GM19035 (cell line): ENCODE measurements at regions not wholly inside any gene's neighbourhood (a gene's known extent, or its start where the extent isn't known, plus 50 kb on each side); places are given as distances from the start of the nearest gene placed in this dataset.
"Not testable (repeated sequence)": the region's sequence is repeated elsewhere in the genome, so short reads cannot be mapped to it uniquely, and the experiment has no call there.

ENCODE experiments used
- ATAC-seq: cut with Tn5 transposase; IDR thresholded peaks from one replicate; pipeline ENCODE4 v1.9.1; 2021; ENCODE audit not compliant: unreplicated experiment

DNA sequence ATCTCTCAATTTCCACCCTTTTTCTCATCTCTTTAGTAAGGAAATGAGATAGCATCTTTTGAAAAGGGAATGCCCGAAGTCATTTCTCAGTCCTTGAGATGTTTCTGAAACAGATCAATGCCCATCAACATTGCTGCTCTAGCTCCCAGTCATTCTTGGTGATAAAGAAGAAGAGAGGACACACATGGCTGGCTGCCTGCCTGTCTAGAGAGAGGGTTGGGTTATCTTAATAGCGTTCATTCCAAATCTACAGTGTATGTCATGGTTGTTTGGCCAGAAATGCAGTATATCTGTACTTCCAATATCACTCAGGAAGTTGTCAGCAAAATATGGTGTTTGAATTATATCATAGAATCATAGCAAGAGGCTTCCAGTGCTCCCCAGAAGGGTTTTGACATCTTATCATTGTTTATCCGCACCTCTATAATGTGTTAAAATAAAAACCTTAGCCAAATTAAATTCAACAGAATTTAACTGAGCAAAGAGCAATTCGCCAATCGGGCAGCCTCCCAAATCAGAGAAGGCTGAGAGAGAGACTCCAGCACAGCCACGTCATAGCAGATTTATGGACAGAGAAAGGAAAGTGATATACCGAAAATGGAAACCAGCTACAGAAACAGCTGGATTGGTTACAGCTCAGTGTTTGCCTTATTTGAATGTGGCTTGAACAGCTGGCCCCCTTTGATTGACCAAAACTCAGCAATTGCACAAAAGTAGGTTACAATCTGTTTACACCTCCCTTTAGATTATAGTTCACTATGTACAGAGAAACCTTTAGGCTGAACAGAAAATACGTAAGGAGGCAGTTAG is 321.0 kb upstream of the FRG1 start:
- ATAC-seq = not testable (repeated sequence)

- not testable (repeated sequence) for ATAC-seq
Measured at GRCh38 chr4:189622574-189622973, 318.1 kb upstream of the FRG1 start.

DNA sequence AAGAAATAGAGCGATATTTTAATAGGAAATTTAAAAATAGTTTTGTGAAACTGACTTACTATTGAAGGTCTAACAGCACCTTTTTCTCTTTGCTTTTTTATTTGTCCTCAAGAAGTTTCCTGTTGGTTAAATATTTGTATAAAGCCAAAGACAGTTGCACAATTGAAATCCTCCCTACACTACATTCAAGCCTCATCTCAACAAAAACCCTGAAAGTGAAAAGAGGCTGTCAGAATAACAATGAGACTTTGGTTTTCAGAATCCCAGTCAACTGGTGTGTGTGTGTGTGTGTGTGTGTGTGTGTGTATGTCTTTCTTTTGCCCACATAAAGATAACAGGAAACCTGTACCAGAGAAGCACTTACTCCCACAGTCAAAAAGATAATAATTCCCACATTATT is 313.6 kb upstream of the FRG1 start:
- not testable (repeated sequence) for ATAC-seq

DNA sequence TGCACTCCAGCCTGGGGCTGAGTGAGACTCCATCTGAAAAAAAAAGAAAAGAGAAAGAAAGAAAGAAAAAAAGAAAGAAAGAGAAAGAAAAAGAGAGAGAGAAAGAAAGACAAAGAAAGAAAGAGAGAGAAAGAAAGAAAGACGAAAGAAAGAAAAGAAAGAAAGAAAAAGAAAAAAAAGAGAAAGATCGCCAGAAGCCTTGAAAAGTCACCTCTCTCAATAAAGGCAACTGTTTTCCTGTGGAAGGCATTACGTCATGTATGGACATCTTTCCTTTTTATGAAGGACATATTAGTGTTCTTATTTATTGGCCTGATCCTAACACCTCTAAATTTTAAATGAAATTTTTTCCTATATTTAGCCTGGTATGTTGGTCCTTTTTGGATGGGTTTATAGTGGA is 310.9 kb upstream of the FRG1 start:
- not testable (repeated sequence) for ATAC-seq

DNA sequence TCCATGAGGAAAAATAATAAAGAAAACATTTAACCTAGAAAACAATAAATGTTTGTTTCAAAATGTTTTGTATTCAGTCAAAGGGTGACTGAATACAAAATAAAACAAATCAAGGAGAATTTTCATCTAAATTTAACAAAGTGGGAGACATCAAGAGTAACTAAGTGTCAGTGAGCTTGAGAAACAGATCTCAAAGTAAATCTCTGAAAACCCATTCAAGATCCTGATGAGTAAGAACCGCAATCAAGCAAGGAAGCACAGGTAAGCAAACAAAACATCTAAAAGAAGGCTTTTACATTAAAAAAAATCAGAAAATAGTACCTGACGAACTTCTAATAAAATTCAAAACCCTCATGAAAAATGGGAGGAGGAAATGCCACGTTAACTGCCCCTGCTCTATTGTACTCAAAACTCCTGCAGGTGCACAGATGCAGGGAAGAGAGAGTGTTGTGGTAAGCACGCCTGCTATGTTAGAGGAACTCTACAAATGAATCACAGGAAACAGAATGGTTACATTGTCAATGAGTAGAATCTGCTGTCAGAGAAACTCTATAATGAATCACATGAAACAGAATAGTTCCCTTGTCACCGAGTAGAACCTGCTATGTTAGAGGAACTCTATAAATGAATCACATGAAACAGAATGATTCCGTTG is 309.6 kb upstream of the FRG1 start:
- not testable (repeated sequence) for ATAC-seq

- not testable (repeated sequence) for ATAC-seq
Measured at GRCh38 chr4:189631568-189631916, 309.1 kb upstream of the FRG1 start.

DNA sequence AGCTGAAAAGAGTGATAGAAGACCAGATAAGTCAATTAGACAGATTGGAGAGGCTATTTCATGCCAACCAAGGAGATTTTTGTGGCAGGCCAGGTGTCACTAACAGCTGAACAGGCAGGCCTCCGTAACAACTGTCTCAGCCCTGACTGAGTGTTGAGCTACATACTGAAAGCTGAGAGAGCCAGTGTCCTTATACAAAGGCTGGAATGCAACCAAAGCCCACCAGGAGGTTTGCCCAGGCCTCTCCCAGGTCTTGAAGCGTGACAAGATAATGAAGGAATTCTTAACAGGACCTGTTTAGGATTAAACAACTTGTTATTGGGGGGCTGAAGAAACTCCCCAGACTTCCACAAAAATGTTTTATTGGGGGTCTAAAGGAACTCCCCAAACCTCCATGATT is 290.2 kb upstream of the FRG1 start:
- not testable (repeated sequence) for ATAC-seq

DNA sequence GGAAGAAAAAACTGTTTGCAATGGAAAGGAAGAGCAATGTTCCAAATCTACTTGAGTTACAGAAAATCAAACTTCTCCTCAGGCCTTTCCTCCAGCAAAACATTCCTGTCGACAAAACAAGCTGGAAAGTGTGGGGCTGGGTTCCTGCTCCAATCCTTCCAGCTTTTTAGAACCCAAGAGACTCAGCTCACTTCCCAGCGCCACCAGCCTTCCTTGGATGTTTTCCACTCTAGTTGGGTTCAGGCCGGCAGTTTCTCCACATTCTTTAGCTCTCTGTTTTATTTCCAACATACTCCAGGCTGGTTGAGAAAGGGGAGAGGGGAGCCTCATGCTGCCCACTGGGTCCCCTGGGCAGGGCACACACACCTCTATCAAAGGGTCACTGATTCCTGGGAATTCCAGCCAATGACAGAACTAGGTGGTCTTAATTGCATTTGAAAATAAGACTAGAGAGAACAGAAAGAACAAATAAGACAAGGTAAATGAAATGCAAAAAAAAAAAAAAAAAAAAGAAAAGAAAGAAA is 287.5 kb upstream of the FRG1 start:
- not testable (repeated sequence) for ATAC-seq

- ATAC-seq = not testable (repeated sequence)
Measured at GRCh38 chr4:189653983-189654382, 286.7 kb upstream of the FRG1 start.

DNA sequence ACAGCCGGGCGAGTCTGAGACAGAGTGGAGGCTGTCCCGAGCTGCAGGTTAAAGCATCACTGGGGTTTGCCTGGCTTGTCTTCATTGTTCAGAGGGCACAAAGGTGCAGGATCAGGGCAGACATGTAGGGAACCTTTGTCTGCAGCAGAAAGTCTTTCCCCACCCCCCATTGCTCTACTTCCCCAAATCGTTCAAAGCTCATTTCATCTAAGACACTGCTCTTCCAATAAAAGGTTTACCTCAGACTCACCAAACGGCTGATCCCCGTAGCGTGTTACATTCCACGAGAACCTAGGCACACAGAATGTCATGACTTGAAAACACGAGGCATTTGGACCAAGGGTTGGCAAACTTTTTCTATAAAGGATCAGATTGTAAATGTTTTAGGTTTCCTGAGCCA is 286.3 kb upstream of the FRG1 start:
- not testable (repeated sequence) for ATAC-seq

GRCh38 chr4:189655817-189656216 is 284.9 kb upstream of the FRG1 start:
- not testable (repeated sequence) for ATAC-seq

DNA sequence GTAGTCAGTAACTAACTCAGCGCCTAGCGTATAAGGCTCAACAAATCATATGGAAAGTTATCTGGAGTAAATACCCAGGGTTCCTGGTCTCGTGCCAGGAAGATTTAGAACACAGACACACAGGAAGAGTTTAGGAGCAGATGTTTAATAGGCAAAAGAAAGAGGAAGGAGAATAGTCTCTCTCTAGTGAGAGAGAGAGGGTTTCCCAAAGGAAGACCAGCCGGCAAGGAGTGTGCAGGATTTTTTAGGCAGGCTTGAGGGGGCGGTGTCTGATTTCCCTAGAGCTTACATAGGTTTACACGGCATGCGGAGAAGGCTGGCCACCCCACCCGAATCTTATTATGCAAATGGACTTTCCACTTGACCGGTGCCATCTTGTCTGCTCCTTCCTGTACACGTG is 284.0 kb upstream of the FRG1 start:
- no peak for ATAC-seq

DNA sequence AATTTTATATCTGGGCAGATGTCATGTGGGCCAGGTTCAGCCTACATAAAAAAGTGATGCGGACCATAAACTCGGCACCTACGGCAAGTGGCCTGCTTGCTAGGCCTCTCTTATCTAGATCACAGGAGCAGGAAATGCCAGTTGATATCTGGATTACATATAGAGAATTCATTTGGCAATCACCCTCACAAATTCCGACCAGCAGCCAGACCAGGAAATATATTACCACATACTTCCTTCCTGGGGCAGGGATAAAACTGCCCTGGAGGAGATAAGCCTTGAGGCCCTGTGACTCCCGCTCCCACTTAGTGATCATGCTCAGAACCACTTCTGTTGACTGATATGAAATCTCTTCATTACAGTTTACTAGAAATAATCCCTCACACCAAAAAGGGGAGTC is 282.4 kb upstream of the FRG1 start:
- not testable (repeated sequence) for ATAC-seq

GRCh38 chr4:189658831-189659230 is 281.8 kb upstream of the FRG1 start:
- not testable (repeated sequence) for ATAC-seq

DNA sequence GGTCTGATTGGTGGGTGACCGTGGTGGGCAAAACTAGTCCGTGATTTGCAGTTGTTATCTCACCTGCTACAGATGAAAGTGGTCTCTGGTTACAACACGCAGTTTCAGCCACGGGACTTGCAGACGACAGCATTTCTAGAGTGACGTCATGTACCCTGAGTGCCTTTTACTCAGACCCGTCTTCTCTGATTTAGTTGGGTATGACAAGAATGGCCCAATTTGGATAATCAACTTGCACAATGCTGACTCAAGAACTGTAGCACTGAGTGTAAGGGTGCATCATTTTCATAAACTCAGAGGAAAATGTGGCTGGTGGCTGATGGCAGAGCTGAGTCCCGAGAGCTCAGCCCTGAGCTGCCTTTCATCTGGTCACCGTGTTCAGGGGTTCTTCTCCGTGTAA is 281.4 kb upstream of the FRG1 start:
- no peak for ATAC-seq

DNA sequence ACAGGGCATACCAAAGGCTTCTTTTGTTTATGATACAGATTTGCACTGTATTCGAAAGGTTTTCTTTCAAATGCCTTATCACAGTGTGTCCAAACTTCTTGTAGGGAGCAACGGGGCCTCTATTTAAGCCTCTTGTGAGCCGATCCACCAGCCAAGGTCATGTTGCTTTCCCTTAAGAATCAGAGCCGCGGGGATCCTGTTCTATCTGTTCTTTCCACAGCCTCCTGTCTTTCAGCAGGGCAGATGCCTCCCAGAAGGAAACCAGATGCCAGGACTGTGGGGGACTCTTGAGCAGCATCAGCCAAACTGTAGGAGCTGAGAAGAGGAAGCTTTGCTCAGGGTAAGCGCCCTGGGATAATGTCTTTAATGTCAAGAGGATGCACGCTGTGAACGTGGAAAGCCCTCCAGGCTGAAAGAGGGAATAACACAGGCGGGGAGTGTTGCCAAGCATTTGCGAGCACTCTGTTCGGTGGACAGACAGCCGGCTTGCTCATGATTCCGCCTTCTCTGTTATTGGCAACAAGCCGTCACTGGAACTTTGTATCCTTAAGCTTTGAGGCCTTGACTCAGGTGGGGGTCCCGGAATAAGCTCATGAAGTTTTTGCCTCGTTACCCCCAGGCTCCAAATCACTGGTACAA is 279.8 kb upstream of the FRG1 start:
- ATAC-seq = no peak

- no peak for ATAC-seq
Measured at GRCh38 chr4:189664693-189665250, 275.9 kb upstream of the FRG1 start.

GRCh38 chr4:189665712-189666305 is 274.9 kb upstream of the FRG1 start:
- not testable (repeated sequence) for ATAC-seq

GRCh38 chr4:189667386-189667785 is 273.3 kb upstream of the FRG1 start:
- not testable (repeated sequence) for ATAC-seq

GRCh38 chr4:189697675-189698245 is 242.9 kb upstream of the FRG1 start:
- ATAC-seq = not testable (repeated sequence)

DNA sequence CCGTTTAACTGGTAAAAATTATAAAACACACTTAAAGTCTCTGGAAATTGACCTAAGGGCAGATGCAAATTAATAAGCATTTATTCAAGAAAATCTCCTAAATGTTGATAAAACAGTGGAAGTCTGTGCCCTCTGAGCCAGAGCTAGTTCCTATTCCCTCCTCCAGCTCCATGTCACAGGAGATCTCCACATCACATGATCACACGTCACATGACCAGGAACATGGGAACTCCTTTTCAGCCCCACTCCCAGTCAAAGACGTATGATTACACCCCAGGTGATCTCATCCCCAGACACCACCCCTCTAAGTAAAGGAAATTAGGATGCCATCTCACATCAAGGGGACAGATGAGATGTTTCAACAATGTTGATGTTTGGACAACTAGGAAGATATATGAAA is 237.7 kb upstream of the FRG1 start:
- ATAC-seq = not testable (repeated sequence)
